ENCODE measurements at regions not wholly inside any gene's neighbourhood (a gene's known extent, or its start where the extent isn't known, plus 50 kb on each side); places are given as distances from the start of the nearest gene placed in this dataset.

DNA sequence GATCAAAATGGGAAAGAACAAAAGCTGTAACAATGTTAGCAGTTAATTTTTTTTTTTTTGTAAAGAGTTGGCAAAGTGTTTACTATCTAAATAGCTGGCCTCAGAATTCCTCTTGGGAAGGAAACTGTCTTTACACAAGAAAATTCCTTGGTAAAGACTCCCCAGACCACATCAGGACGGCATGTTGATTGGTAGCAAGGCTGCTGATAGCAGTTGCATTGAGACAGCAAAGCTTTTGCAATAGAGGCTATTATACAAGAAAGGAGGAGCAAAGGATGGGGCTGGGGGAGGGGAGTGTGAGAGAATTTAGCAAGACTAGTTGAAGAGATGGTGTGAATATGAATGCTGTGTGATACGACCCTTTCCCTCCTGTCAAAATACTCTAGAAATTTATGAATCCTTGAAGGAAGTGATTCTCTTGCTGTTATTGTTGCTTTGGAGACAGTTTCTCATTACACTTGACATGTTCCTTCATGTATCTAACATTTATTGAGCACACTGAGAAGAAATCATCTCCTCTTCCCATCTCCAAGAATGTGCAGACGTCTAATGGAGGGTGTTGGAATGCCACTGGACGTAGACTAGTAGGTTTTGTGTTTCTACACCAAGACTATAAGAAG is 355.6 kb downstream of the SIPA1L2 start:
- TF ChIP-seq CTCF (IDR thresholded peaks at IDR 0.05 in 8 of 11, conservative IDR thresholded peaks at IDR 0.05 in 3 of 11) (no peak), POLR2AphosphoS5 (IDR thresholded peaks at IDR 0.05) (no peak)
